Parathyroid adenoma (tissue), 2 donors: ENCODE measurements at regions not wholly inside any gene's neighbourhood (a gene's known extent, or its start where the extent isn't known, plus 50 kb on each side); places are given as distances from the start of the nearest gene placed in this dataset.

Experiments
- H2AFZ ChIP-seq: fragments of 300-600 bp; sonication (generic); one replicate; pipeline ENCODE4 v1.7.0; 2017; ENCODE audit warnings: antibody characterized with exemption, mild to moderate bottlenecking
- H3K27ac ChIP-seq: fragments of 300-600 bp; sonication (generic); one replicate; pipeline ENCODE4 v1.7.0; 2017
- H3K27me3 ChIP-seq: fragments of 300-600 bp; sonication (generic); one replicate; pipeline ENCODE4 v1.7.0; 2017; ENCODE audit warnings: low read length; ENCODE audit not compliant: control insufficient read depth, insufficient read depth
- H3K36me3 ChIP-seq: fragments of 300-600 bp; sonication (generic); one replicate; pipeline ENCODE4 v1.7.0; 2017; ENCODE audit warnings: low read length; ENCODE audit not compliant: control insufficient read depth, insufficient read depth
- H3K4me1 ChIP-seq: fragments of 300-600 bp; sonication (generic); one replicate; pipeline ENCODE4 v1.7.0; 2017; ENCODE audit warnings: control low read depth
- H3K4me2 ChIP-seq: fragments of 300-600 bp; sonication (generic); one replicate; pipeline ENCODE4 v1.7.0; 2017; ENCODE audit warnings: low read length
- H3K4me3 ChIP-seq: fragments of 300-600 bp; sonication (generic); one replicate; pipeline ENCODE4 v1.7.0; 2017; ENCODE audit warnings: low read depth, low read length
- H3K79me2 ChIP-seq: fragments of 300-600 bp; sonication (generic); one replicate; pipeline ENCODE4 v1.7.0; 2017; ENCODE audit warnings: control low read depth
- H3K9ac ChIP-seq: fragments of 300-600 bp; sonication (generic); one replicate; pipeline ENCODE4 v1.7.0; 2017; ENCODE audit warnings: mild to moderate bottlenecking
- H3K9me3 ChIP-seq: fragments of 300-600 bp; sonication (generic); one replicate; pipeline ENCODE4 v1.7.0; 2017; ENCODE audit warnings: low read length; ENCODE audit not compliant: control insufficient read depth
- TF ChIP-seq, protein P1 (sequence below): fragments of 300-600 bp; sonication (generic); IDR thresholded peaks from one replicate; pipeline ENCODE4 v1.7.0; 2017; ENCODE audit warnings: antibody characterized with exemption, mild to moderate bottlenecking
- donor health status: primary hyperparathyroidism.

DNA sequence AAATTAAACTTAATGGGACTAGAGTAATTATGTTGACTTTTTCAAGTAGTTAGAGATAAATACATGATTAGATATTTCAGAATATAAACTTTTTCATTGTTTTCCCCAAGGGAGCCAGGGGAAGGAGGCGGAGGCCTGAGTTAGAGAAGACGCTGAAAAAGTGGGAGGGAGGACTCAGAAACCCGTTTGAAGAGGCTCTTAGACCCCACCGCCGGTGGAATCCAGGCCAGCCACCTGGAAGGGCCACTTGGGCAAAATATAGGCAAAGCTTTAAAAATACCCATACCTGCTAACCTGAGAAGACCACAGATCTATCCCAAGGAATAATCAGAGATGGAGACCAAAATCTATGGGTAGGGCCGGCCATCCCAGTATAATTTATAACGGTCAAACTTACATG is 242.6 kb downstream of the PTPRU start:
- Histone ChIP-seq H3K27me3 (no peaks in the 10 kb centered on the region), H2AFZ (no peak overlapping the region), H3K9me3 (no peaks in the 10 kb centered on the region), H3K4me1 (no peaks in the 10 kb centered on the region), H3K9ac (no peak overlapping the region), H3K4me2 (no peak overlapping the region), H3K79me2 (no peaks in the 10 kb centered on the region), H3K4me3 (no peak overlapping the region), H3K27ac (no peak overlapping the region), H3K36me3 (no peaks in the 10 kb centered on the region)
- TF ChIP-seq, protein P1, sequence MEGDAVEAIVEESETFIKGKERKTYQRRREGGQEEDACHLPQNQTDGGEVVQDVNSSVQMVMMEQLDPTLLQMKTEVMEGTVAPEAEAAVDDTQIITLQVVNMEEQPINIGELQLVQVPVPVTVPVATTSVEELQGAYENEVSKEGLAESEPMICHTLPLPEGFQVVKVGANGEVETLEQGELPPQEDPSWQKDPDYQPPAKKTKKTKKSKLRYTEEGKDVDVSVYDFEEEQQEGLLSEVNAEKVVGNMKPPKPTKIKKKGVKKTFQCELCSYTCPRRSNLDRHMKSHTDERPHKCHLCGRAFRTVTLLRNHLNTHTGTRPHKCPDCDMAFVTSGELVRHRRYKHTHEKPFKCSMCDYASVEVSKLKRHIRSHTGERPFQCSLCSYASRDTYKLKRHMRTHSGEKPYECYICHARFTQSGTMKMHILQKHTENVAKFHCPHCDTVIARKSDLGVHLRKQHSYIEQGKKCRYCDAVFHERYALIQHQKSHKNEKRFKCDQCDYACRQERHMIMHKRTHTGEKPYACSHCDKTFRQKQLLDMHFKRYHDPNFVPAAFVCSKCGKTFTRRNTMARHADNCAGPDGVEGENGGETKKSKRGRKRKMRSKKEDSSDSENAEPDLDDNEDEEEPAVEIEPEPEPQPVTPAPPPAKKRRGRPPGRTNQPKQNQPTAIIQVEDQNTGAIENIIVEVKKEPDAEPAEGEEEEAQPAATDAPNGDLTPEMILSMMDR = no peak

DNA sequence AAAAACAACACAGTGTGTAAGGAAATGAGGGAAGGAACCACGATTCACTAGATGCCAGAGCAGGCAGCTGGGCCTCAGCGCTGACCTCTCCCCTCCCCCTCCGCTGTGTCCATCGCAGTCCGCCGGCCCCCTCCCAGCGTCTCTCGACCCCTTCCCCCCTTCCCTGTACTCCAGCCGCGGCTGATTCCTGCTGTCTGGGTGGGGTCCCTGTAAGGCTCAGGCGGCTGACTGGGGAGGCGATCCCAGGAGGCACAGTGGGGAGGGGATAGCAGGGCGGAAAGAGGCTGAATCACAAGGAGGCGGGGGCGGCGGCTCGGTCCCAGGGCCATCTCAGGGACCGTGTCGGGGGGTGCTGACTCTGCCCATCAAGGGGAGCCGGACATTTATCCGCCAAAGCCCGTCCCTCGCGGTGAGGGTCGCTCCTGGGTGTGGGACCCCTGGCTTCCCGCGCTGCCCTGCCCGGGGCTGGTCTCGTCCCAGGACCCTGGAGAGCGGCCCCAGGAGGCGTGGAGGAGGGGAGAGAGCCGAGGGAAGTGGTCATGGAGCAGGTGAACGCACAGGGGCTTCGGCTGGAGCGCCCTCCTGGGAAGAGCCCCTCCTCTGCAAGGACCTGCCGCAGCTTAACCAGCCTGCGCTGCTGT is 241.9 kb downstream of the PTPRU start:
- H3K36me3 ChIP-seq = no peaks in the 10 kb centered on the region
- H3K4me2 ChIP-seq = no peak overlapping the region
- no peak overlapping the region for H2AFZ ChIP-seq
- H3K27me3 ChIP-seq = no peaks in the 10 kb centered on the region
- H3K4me3 ChIP-seq = no peak overlapping the region
- H3K27ac ChIP-seq = no peak overlapping the region
- no peaks in the 10 kb centered on the region for H3K4me1 ChIP-seq
- TF ChIP-seq, protein P1 = no peak
- H3K79me2 ChIP-seq = no peaks in the 10 kb centered on the region
- H3K9me3 ChIP-seq = no peaks in the 10 kb centered on the region
- H3K9ac ChIP-seq = no peak overlapping the region

DNA sequence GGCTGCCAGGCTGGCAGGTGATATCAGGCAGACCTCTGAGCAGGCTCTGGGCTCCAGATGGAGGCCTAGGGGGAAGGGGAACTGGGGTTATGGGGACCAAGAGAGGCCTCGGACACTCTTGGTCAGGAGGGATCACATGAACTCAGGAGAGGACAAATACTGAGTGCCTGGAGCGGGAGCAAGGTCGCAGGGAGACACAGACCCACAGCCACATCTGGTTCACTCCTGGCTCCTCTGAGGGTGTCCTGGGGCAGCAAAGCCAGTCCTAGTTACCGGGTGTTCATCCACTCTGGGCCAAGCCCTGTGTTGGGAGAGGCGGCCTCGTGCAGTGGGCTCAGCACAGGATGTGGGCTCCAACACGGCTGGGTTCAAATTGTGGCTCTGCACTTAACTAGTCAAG is 239.0 kb downstream of the PTPRU start:
- Histone ChIP-seq H2AFZ (no peak overlapping the region), H3K9me3 (no peaks in the 10 kb centered on the region), H3K4me1 (no peaks in the 10 kb centered on the region), H3K27me3 (no peaks in the 10 kb centered on the region), H3K79me2 (no peaks in the 10 kb centered on the region), H3K36me3 (no peaks in the 10 kb centered on the region), H3K9ac (no peak overlapping the region), H3K4me2 (no peak overlapping the region), H3K4me3 (no peak overlapping the region), H3K27ac (no peak overlapping the region)
- TF ChIP-seq, protein P1 = no peak

DNA sequence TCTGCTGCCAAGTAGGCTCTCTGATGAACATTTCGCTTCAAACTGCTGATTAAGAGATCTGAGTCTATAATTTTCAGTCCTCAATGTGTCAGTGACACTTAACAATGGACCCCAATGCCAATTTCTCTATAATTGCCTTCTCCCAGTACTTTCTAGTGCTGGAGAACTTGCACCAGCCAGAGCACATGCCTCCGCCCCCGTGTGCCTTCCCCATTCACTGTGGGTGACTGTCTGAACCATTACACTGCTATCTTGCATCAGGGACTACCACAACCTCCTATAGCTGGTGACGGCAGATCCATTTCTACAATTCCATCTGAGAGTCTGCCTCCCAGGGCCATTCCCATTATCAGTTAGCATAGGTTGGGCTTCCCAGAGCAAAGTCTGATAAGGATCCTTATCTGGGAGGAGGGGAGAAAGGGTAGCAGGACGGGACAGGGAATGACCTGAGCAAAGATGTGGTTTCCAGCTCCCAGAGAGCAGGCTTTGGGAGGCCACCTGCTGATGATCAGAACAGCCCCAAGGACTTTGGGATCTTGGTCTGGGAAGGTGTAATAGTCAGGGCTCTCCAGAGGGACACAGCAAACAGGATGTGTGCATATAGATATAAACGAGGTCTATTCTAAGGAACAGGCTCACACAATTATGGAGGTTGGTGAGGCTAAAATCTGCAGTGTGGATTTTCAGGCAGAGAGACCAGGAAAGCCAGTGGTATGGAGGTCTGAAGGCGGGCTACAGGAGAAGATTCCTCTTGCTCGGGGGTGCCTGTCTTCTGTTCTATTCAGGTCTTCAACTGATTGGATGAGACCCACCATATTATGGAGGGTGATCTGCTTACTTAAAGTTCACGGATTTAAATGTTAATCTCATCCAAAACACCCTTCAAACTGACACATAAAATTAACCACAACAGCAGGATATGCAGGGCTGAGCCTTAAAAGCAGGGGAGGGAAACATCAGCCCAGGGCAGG is 238.2 kb downstream of the PTPRU start:
- H3K4me1 ChIP-seq = no peaks in the 10 kb centered on the region
- H3K79me2 ChIP-seq = no peaks in the 10 kb centered on the region
- no peak overlapping the region for H3K4me2 ChIP-seq
- H3K4me3 ChIP-seq = no peak overlapping the region
- TF ChIP-seq, protein P1 = no peak
- H3K27me3 ChIP-seq = no peaks in the 10 kb centered on the region
- H3K36me3 ChIP-seq = no peaks in the 10 kb centered on the region
- H2AFZ ChIP-seq = no peak overlapping the region
- no peak overlapping the region for H3K9ac ChIP-seq
- no peaks in the 10 kb centered on the region for H3K9me3 ChIP-seq
- H3K27ac ChIP-seq = no peak overlapping the region
